Lower leg skin (tissue), 4 donors: ENCODE measurements at regions not wholly inside any gene's neighbourhood (a gene's known extent, or its start where the extent isn't known, plus 50 kb on each side); places are given as distances from the start of the nearest gene placed in this dataset.
"Not testable (repeated sequence)": the region's sequence is repeated elsewhere in the genome, so short reads cannot be mapped to it uniquely, and the experiment has no call there.

Experiments
- DNase-seq, 2 donors: peaks; one replicate each; pipeline ENCODE4 v3.0.0-alpha.2; 2019; ENCODE audit warnings: low spot score in 2 of 2
- H3K4me3 ChIP-seq: fragments of 200-600 bp; sonication (generic); 2 replicates; pipeline ENCODE4 v1.5.1; 2017; ENCODE audit warnings: mild to moderate bottlenecking, low read depth; ENCODE audit not compliant: poor library complexity, severe bottlenecking
- POLR2A ChIP-seq, 2 donors: fragments of 450-650 bp; IDR thresholded peaks; one replicate each; pipeline ENCODE4 v1.6.1; 2016 to 2017; ENCODE audit warnings: antibody characterized with exemption in 2 of 2, mild to moderate bottlenecking in 1 of 2, moderate library complexity in 1 of 2
- WGBS, 2 donors: methylation state at CpG; one replicate each; pipeline ENCODE4 v1.1.5; 2018; 5-methylcytosine and 5-hydroxymethylcytosine counted together
- intact Hi-C: fragments of 100-400 bp; cut with DNase I; formaldehyde crosslinking; loops from one replicate; pipeline ENCODE4 v1.15.0; 2023; ENCODE audit warnings: low total_unique reads
- TF ChIP-seq, protein P1 (sequence below), 3 donors: fragments of 450-650 bp; IDR thresholded peaks; one replicate each; pipeline ENCODE4 v1.5.1; 2016; ENCODE audit warnings: antibody characterized with exemption in 3 of 3, mild to moderate bottlenecking in 3 of 3, moderate library complexity in 2 of 3

DNA sequence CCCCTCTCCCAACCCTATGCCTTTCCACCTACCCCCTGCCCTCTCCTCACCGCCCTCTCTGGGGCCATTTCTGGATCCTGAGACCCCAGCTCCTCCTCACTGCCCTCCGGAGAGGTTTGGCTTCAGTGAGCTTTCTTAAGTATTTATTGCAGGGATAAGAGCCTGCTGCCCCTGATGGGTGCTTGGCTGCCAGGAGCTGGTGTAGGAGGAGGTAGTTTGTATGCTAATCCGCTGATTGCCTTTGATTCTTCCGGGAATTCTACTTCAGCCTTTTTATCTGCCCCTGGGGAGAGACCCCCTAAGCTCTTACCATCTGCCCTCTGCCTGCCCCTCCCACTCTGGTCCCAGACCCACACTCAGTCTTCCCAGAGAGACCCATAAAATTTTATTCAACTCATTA is 263.5 kb upstream of the PODXL start:
- no peak for DNase-seq
- 31 to 37% methylated on average over 4 of the region's 4 CpGs for WGBS, 2 donors
- TF ChIP-seq, protein P1, sequence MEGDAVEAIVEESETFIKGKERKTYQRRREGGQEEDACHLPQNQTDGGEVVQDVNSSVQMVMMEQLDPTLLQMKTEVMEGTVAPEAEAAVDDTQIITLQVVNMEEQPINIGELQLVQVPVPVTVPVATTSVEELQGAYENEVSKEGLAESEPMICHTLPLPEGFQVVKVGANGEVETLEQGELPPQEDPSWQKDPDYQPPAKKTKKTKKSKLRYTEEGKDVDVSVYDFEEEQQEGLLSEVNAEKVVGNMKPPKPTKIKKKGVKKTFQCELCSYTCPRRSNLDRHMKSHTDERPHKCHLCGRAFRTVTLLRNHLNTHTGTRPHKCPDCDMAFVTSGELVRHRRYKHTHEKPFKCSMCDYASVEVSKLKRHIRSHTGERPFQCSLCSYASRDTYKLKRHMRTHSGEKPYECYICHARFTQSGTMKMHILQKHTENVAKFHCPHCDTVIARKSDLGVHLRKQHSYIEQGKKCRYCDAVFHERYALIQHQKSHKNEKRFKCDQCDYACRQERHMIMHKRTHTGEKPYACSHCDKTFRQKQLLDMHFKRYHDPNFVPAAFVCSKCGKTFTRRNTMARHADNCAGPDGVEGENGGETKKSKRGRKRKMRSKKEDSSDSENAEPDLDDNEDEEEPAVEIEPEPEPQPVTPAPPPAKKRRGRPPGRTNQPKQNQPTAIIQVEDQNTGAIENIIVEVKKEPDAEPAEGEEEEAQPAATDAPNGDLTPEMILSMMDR (IDR thresholded peaks at IDR 0.05) = no peak
- TF ChIP-seq POLR2A (IDR thresholded peaks at IDR 0.05) = no peak
- intact Hi-C loops = loop anchor here (5.0 kb wide), 1 partner anchor 1062 kb away; no protein-coding TSS in a partner anchor
- H3K4me3 ChIP-seq = no peak overlapping the region

DNA sequence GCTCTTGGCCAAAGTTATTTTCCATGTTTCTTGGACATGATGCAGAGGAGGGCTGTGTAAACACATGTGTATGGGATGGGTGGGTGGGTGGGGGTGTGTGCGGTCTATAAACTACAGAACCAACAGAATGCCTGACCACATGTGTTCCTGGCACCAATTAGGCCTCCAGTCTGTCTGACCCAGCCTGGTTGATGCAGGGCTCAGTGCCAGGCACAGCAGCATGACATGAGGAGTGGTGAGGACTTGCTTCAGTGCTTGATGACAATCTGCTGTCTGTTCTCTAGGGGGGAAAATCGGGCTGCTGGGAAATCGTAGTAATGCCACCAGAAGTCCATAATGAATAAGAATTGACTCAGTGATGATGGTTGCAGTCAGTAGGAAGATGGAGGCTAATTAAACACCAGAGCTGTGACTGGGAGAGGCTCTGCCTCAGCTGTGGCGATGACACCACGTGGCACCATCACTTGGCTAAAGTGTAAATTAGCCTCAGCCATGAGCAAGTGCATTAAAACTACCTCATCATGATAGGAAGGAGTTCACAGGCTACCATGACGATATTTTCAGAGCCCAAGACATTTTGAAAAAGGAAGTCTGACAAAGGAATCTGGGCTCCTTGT is 260.1 kb upstream of the PODXL start:
- no peak for TF ChIP-seq POLR2A (IDR thresholded peaks at IDR 0.05)
- TF ChIP-seq, protein P1 (IDR thresholded peaks at IDR 0.05) = no peak
- DNase-seq = no peak
- WGBS, 2 donors = 65 to 73% methylated on average over 6 of the region's 6 CpGs
- H3K4me3 ChIP-seq = no peak overlapping the region
- intact Hi-C loops = no loop called here

GRCh38 chr7:131808736-131809135 is 252.3 kb upstream of the PODXL start:
- no peak overlapping the region for H3K4me3 ChIP-seq
- intact Hi-C loops = no loop called here
- DNase-seq = no peak
- WGBS, 2 donors = 85 to 87% methylated on average over 2 of the region's 2 CpGs
- TF ChIP-seq, protein P1 (IDR thresholded peaks at IDR 0.05) = no peak
- TF ChIP-seq POLR2A (IDR thresholded peaks at IDR 0.05) = no peak

- 82 to 88% methylated on average over 8 of the region's 8 CpGs for WGBS, 2 donors
- DNase-seq, H3K4me3 ChIP-seq, intact Hi-C loops: not testable (repeated sequence)
These were observed 251.7 kb upstream of the PODXL start for GRCh38 chr7:131808156-131808555.

- no peak overlapping the region for H3K4me3 ChIP-seq
- TF ChIP-seq, protein P1 (IDR thresholded peaks at IDR 0.05) = no peak
- TF ChIP-seq POLR2A (IDR thresholded peaks at IDR 0.05) = no peak
- intact Hi-C loops = no loop called here
- DNase-seq = no peak
- 64 to 65% methylated on average over 7 of the region's 7 CpGs for WGBS, 2 donors
These were observed 247.4 kb upstream of the PODXL start for GRCh38 chr7:131803816-131804215.

DNA sequence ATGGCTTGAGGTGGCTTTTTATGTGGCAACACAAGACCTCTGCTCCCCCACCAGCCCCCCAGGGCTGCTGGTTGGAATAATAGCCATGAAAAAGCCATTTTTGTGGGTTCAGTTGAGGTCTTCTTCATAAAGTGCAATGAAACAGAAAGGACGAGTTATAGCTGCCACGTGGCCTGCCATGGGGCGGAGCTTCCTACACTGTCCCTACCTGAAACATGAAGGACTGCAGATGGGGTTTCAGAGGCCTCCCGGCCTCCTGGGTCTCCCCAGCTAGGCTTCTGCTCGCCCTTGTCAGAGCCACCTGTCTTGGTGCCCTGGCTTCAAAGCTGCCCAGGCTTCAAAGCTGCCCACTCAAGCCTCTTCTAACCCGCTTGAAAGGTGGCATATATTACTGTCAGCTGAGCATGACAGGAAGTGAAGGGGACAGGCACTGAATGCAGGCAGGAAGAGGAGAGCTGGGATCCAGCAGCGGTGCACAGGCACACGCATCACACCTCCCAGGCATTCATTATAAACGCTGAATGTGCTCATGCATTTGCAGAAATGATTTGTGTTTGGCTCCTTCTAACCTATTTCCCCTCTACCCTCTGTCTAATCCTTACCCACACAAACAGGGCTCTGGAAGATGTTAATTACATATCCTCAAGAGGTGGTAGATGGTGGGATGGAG is 245.9 kb upstream of the PODXL start:
- 78 to 87% methylated on average over 9 of the region's 9 CpGs for WGBS, 2 donors
- no peak overlapping the region for H3K4me3 ChIP-seq
- intact Hi-C loops = no loop called here
- DNase-seq = no peak
- no peak for TF ChIP-seq POLR2A (IDR thresholded peaks at IDR 0.05)
- TF ChIP-seq, protein P1 (IDR thresholded peaks at IDR 0.05) = no peak
